AG04450 (cell line): ENCODE measurements at regions not wholly inside any gene's neighbourhood (a gene's known extent, or its start where the extent isn't known, plus 50 kb on each side); places are given as distances from the start of the nearest gene placed in this dataset.

Experiments
- CTCF ChIA-PET: fragments of 300-600, 350-600 bp; formaldehyde crosslinking; extraction: SDS; loops from one replicate; lab custom pipeline; 2022; ENCODE audit warnings: antibody characterized with exemption, inconsistent platforms; lab: Charles Lee
- POLR2A ChIA-PET: fragments of 350-600 bp; formaldehyde crosslinking; extraction: SDS; loops from one replicate; lab custom pipeline; 2021; ENCODE audit warnings: antibody characterized with exemption, inconsistent platforms; lab: Yijun Ruan, JAX
- DNase-seq: peaks from one replicate; pipeline ENCODE4 v3.0.0-alpha.2; 2011; ENCODE audit warnings: low read depth, low spot score
- H3K27ac ChIP-seq: one replicate; pipeline ENCODE4 v1.5.1; 2012; ENCODE audit warnings: low read depth, low read length, control low read depth
- H3K27me3 ChIP-seq: one replicate; pipeline ENCODE4 v1.6.0; 2012; ENCODE audit warnings: low read length; ENCODE audit not compliant: control insufficient read depth, insufficient read depth
- H3K4me3 ChIP-seq: 2 replicates; pipeline ENCODE4 v1.5.1; 2011; ENCODE audit warnings: mild to moderate bottlenecking, low read depth, low read length, control low read depth
- H3K9me3 ChIP-seq: 2 replicates; pipeline ENCODE4 v1.5.1; 2012; ENCODE audit warnings: low read length; ENCODE audit not compliant: control insufficient read depth, insufficient read depth
- CTCF ChIP-seq: IDR thresholded peaks from 2 replicates; pipeline ENCODE4 v1.5.1; 2011; ENCODE audit warnings: low read depth, low read length, control low read depth, inconsistent platforms

DNA sequence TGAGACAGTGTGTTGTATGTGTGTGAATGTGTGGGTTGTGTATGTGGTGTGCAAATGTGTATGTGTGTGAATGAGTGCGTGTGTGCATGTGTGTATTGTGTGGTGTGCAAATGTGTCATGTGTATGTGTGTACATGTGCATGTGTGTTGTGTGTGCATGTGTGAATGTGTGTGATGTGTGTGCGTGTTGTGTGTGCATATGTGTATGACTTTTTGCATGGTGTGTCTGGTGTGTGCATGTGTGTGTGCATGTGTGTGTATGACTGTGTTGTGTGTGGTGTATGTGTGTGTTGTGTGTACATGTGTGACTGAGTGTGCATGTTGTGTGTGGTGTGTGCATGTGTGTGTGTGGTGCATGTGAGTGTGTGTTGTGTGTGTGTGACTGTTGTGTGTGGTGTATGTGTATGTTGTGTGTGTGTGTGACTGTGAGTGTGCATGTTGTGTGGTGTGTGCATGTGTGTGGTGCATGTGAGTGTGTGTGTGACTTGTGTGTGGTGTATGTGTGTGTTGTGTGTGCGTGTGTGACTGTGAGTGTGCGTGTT is 268.3 kb downstream of the DCDC2C start:
- ChIA-PET POLR2A (no interaction called here), CTCF (no interaction called here)
- Histone ChIP-seq H3K27ac (no peak overlapping the region), H3K27me3 (no peaks in the 10 kb centered on the region), H3K4me3 (no peak overlapping the region), H3K9me3 (peaks cover 70% of the 10 kb centered on the region)
- no peak for DNase-seq
- no peak for TF ChIP-seq CTCF

DNA sequence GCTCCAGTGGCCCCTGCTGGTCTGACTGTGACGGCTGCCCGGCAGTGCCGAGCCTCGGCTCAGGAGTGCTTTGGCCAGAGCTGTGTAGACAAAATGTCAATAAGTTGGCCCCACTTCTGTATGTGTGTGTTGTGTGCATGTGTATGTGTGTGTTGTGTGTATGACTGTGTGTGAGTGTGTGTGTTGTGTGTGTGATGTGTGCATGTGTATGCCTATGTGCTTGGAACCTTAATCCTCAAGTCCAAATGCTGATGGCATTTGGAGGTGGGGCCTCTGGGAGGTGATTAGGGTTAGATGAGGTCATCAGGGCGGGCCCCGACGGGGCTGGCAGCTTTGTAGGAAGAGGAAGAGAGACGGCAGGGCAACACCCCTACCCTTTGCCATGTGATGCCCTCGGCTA is 269.0 kb downstream of the DCDC2C start:
- H3K9me3 ChIP-seq = peaks cover 68% of the 10 kb centered on the region
- H3K27ac ChIP-seq = no peak overlapping the region
- H3K27me3 ChIP-seq = no peaks in the 10 kb centered on the region
- no peak for DNase-seq
- H3K4me3 ChIP-seq = no peak overlapping the region
- ChIA-PET POLR2A (no interaction called here), CTCF (no interaction called here)
- no peak for TF ChIP-seq CTCF

DNA sequence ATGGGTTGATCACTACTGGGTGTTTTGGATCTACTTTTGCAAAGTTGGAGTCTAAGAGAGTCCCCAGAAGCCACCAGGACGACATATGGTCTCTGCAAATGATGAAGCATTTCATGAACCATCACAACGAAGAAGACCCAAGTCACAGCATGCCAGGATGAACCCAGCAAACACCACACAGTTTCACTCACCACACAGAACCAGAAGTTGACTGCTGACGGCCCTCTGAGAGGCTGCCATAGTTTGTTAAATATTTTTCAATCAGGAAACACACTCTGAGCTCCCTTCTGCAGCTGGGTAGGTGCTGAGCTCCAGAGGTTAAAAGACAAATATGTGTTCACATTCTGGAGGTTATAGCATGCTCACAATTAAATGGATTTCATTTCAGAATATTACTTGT is 271.4 kb downstream of the DCDC2C start:
- POLR2A ChIA-PET = no interaction called here
- Histone ChIP-seq H3K9me3 (peaks cover 55% of the 10 kb centered on the region), H3K27me3 (no peaks in the 10 kb centered on the region), H3K27ac (no peak overlapping the region), H3K4me3 (no peak overlapping the region)
- no peak for TF ChIP-seq CTCF
- no peak for DNase-seq
- CTCF ChIA-PET = no interaction called here

GRCh38 chr2:3981446-3981987 is 278.1 kb downstream of the DCDC2C start:
- Histone ChIP-seq H3K4me3 (no peak overlapping the region), H3K27me3 (no peaks in the 10 kb centered on the region), H3K27ac (no peak overlapping the region), H3K9me3 (peaks cover 19% of the 10 kb centered on the region)
- POLR2A ChIA-PET = no interaction called here
- CTCF ChIA-PET = no interaction called here
- DNase-seq = no peak
- TF ChIP-seq CTCF = no peak

DNA sequence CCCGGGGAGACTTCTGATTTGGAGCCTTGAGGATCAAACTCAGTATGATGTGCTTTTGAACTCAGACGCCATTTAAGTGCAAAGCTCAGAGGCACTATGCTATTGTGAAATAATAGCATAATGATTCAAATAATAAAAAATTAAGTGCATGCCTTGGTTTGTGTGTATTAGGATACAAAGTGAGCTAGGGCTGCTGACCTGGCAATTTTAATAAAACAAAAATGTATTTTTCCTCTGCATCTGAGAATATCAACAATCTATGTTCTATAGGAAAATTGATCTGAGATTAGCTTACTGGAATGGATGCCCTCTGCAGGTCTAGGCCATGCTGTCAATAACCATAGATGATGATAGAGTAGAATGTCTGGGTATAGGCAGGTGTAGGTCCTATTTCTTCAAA is 278.8 kb downstream of the DCDC2C start:
- CTCF ChIA-PET = no interaction called here
- POLR2A ChIA-PET = no interaction called here
- Histone ChIP-seq H3K27me3 (no peaks in the 10 kb centered on the region), H3K27ac (no peak overlapping the region), H3K4me3 (no peak overlapping the region), H3K9me3 (peaks cover 19% of the 10 kb centered on the region)
- TF ChIP-seq CTCF = no peak
- no peak for DNase-seq
